ENCODE measurements at regions not wholly inside any gene's neighbourhood (a gene's known extent, or its start where the extent isn't known, plus 50 kb on each side); places are given as distances from the start of the nearest gene placed in this dataset.

- no peak overlapping the region for H3K4me2 ChIP-seq (ENCODE audit: low read depth, low read length, poor library complexity, severe bottlenecking)
- H3K27me3 ChIP-seq (ENCODE audit: insufficient read depth, low read length, poor library complexity, severe bottlenecking) = no peaks in the 10 kb centered on the region
- H3K4me3 ChIP-seq (ENCODE audit: low read length, poor library complexity, severe bottlenecking) = no peak overlapping the region
- H3K79me2 ChIP-seq (ENCODE audit: insufficient read depth, low read length) = no peaks in the 10 kb centered on the region
- no peak overlapping the region for H3K9ac ChIP-seq (ENCODE audit: low read depth, low read length, poor library complexity, severe bottlenecking)
- no peaks in the 10 kb centered on the region for H3K36me3 ChIP-seq (ENCODE audit: insufficient read depth, low read length)
- H3K9me3 ChIP-seq (ENCODE audit: insufficient read depth, low read depth, low read length) = no peaks in the 10 kb centered on the region
- H3K4me1 ChIP-seq (ENCODE audit: insufficient read depth, low read length, poor library complexity, severe bottlenecking) = no peaks in the 10 kb centered on the region
- H4K20me1 ChIP-seq (ENCODE audit: insufficient read depth, low read length, poor library complexity, severe bottlenecking) = no peaks in the 10 kb centered on the region
- H3K9me2 ChIP-seq (replicated peaks; ENCODE audit: low read depth, low read length) = no peaks in the 10 kb centered on the region
- TF ChIP-seq, protein P1, sequence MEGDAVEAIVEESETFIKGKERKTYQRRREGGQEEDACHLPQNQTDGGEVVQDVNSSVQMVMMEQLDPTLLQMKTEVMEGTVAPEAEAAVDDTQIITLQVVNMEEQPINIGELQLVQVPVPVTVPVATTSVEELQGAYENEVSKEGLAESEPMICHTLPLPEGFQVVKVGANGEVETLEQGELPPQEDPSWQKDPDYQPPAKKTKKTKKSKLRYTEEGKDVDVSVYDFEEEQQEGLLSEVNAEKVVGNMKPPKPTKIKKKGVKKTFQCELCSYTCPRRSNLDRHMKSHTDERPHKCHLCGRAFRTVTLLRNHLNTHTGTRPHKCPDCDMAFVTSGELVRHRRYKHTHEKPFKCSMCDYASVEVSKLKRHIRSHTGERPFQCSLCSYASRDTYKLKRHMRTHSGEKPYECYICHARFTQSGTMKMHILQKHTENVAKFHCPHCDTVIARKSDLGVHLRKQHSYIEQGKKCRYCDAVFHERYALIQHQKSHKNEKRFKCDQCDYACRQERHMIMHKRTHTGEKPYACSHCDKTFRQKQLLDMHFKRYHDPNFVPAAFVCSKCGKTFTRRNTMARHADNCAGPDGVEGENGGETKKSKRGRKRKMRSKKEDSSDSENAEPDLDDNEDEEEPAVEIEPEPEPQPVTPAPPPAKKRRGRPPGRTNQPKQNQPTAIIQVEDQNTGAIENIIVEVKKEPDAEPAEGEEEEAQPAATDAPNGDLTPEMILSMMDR (conservative IDR thresholded peaks at IDR 0.05; ENCODE audit: low read length) = no peak
- no peak for TF ChIP-seq EZH2phosphoT487 (IDR thresholded peaks at IDR 0.05; ENCODE audit: borderline replicate concordance)
- H3F3A ChIP-seq (ENCODE audit: low read depth) = no peaks in the 10 kb centered on the region
- H2AFZ ChIP-seq (ENCODE audit: low read length) = no peak overlapping the region
Observed at GRCh38 chr1:47621977-47622376, 184.1 kb downstream of the FOXD2 start.

DNA sequence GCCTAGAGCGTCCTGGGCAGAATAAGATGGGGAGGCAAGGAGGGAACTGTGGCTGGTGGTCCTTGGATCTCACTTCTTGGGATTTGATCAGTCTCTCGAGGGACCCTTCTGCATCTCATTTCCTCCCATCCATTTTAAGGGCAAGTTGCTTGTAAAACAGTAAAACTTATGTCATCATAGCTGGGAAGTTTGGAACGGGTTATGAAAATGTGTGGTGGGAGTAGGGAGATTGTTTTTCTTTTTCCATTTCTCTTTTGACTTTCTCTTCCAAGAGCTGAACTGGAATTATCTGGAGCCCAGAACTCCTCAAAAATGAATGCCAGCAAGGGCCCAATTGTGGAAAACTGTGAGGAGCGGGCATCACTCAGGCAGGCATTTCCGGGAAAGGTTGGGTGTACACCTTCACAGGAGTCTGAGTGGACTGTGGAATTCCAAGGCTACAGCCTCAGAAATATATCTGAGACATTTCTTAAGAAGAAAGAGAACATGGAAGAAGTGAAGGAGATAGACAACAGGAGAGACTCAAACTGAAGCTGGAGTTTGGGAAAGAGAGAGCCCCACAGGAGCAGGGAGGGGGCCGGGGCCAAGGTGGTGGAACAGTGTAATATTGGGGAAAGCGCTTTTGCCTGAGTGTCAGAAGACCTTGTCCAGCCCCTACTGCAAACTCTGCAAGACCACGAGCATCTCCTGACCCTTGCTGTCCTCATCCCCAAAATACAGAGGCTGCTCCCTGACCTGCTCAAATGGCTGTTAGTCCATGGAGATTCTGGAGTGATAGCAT lies 185.1 kb downstream of the FOXD2 start:
- Histone ChIP-seq H2AFZ (ENCODE audit: low read length) (no peak overlapping the region), H3K9me3 (ENCODE audit: insufficient read depth, low read depth, low read length) (no peaks in the 10 kb centered on the region), H3K4me3 (ENCODE audit: low read length, poor library complexity, severe bottlenecking) (no peak overlapping the region), H3K4me1 (ENCODE audit: insufficient read depth, low read length, poor library complexity, severe bottlenecking) (no peaks in the 10 kb centered on the region), H3K9me2 (replicated peaks; ENCODE audit: low read depth, low read length) (no peaks in the 10 kb centered on the region), H3K36me3 (ENCODE audit: insufficient read depth, low read length) (no peaks in the 10 kb centered on the region), H4K20me1 (ENCODE audit: insufficient read depth, low read length, poor library complexity, severe bottlenecking) (no peaks in the 10 kb centered on the region), H3K9ac (ENCODE audit: low read depth, low read length, poor library complexity, severe bottlenecking) (no peak overlapping the region), H3F3A (ENCODE audit: low read depth) (no peaks in the 10 kb centered on the region), H3K27me3 (ENCODE audit: insufficient read depth, low read length, poor library complexity, severe bottlenecking) (no peaks in the 10 kb centered on the region), H3K79me2 (ENCODE audit: insufficient read depth, low read length) (no peaks in the 10 kb centered on the region), H3K4me2 (ENCODE audit: low read depth, low read length, poor library complexity, severe bottlenecking) (no peak overlapping the region)
- no peak for TF ChIP-seq EZH2phosphoT487 (IDR thresholded peaks at IDR 0.05; ENCODE audit: borderline replicate concordance)
- TF ChIP-seq, protein P1 (conservative IDR thresholded peaks at IDR 0.05; ENCODE audit: low read length) = no peak

- Histone ChIP-seq H3K27me3 (ENCODE audit: insufficient read depth, low read length, poor library complexity, severe bottlenecking) (no peaks in the 10 kb centered on the region), H3K4me2 (ENCODE audit: low read depth, low read length, poor library complexity, severe bottlenecking) (no peak overlapping the region), H3K79me2 (ENCODE audit: insufficient read depth, low read length) (no peaks in the 10 kb centered on the region), H3K9me2 (replicated peaks; ENCODE audit: low read depth, low read length) (no peaks in the 10 kb centered on the region), H3F3A (ENCODE audit: low read depth) (no peaks in the 10 kb centered on the region), H3K4me3 (ENCODE audit: low read length, poor library complexity, severe bottlenecking) (no peak overlapping the region), H3K9me3 (ENCODE audit: insufficient read depth, low read depth, low read length) (no peaks in the 10 kb centered on the region), H3K36me3 (ENCODE audit: insufficient read depth, low read length) (no peaks in the 10 kb centered on the region), H2AFZ (ENCODE audit: low read length) (no peak overlapping the region), H4K20me1 (ENCODE audit: insufficient read depth, low read length, poor library complexity, severe bottlenecking) (no peaks in the 10 kb centered on the region), H3K9ac (ENCODE audit: low read depth, low read length, poor library complexity, severe bottlenecking) (no peak overlapping the region), H3K4me1 (ENCODE audit: insufficient read depth, low read length, poor library complexity, severe bottlenecking) (no peaks in the 10 kb centered on the region)
- TF ChIP-seq, protein P1 (conservative IDR thresholded peaks at IDR 0.05; ENCODE audit: low read length) = no peak
- no peak for TF ChIP-seq EZH2phosphoT487 (IDR thresholded peaks at IDR 0.05; ENCODE audit: borderline replicate concordance)
Observed at GRCh38 chr1:47623557-47623940, 185.7 kb downstream of the FOXD2 start.

All from Loucy (cell line).